Naive thymus-derived CD8-positive, alpha-beta T cell (primary cell): ENCODE measurements at regions not wholly inside any gene's neighbourhood (a gene's known extent, or its start where the extent isn't known, plus 50 kb on each side); places are given as distances from the start of the nearest gene placed in this dataset.

Experiments
- ATAC-seq, 2 donors: fragments of 150-1000 bp; cut with Tn5 transposase in 1 of 2; sonication (Bioruptor Pico), chemical (Tn5 transposase) in 1 of 2; 1 replicate in 1 of 2; 2 replicates in 1 of 2; pipeline ENCODE4 v1.10.0; 2021; ENCODE audit warnings: mild to moderate bottlenecking in 2 of 2, moderate library complexity in 2 of 2
- POLR2A ChIA-PET: fragments of 350-600 bp; sonication (Branson Sonifier 250); formaldehyde crosslinking; loops from one replicate; lab custom pipeline; 2021; ENCODE audit warnings: antibody characterized with exemption; lab: Charles Lee
- DNase-seq, 10 donors: peaks; one replicate each; pipeline versions ENCODE4 v3.0.0 to v3.0.0-alpha.2; 2020 to 2022
- H3K27ac Mint-ChIP-seq, 10 donors: one replicate each; pipeline ENCODE4 v1.8.0; 2020 to 2022; ENCODE audit warnings: mild to moderate bottlenecking in 10 of 10, mixed read lengths in 10 of 10, moderate library complexity in 4 of 10, inconsistent platforms in 1 of 10
- H3K27me3 Mint-ChIP-seq, 5 donors: one replicate each; pipeline ENCODE4 v1.8.0; 2021 to 2022; ENCODE audit warnings: mixed read lengths in 5 of 5
- H3K36me3 Mint-ChIP-seq, 3 donors: one replicate each; pipeline ENCODE4 v1.8.0; 2020 to 2022; ENCODE audit warnings: mixed read lengths in 3 of 3, mild to moderate bottlenecking in 2 of 3, inconsistent platforms in 1 of 3
- H3K4me1 Mint-ChIP-seq, 4 donors: one replicate each; pipeline ENCODE4 v1.8.0; 2021 to 2022; ENCODE audit warnings: mixed read lengths in 4 of 4
- H3K4me3 Mint-ChIP-seq, 10 donors: one replicate each; pipeline ENCODE4 v1.8.0; 2020 to 2022; ENCODE audit warnings: mild to moderate bottlenecking in 10 of 10, mixed read lengths in 10 of 10, moderate library complexity in 6 of 10, inconsistent platforms in 1 of 10
- H3K9me3 Mint-ChIP-seq, 9 donors: one replicate each; pipeline ENCODE4 v1.8.0; 2020 to 2022; ENCODE audit warnings: mixed read lengths in 9 of 9, mild to moderate bottlenecking in 3 of 9, inconsistent platforms in 1 of 9, moderate library complexity in 1 of 9

GRCh38 chr5:39501397-39501796 is 76.6 kb upstream of the DAB2 start:
- no peaks in the 10 kb centered on the region for H3K36me3 Mint-ChIP-seq
- H3K4me3 Mint-ChIP-seq = no peak overlapping the region
- H3K27me3 Mint-ChIP-seq = peaks cover 12 to 30% (median 15%) of the 10 kb centered on the region in 5 donors
- no peaks in the 10 kb centered on the region for H3K4me1 Mint-ChIP-seq
- H3K27ac Mint-ChIP-seq = no peak overlapping the region
- ATAC-seq = no peak
- no peak for DNase-seq
- POLR2A ChIA-PET = no interaction called here
- no peaks in the 10 kb centered on the region for H3K9me3 Mint-ChIP-seq

- H3K4me1 Mint-ChIP-seq = no peaks in the 10 kb centered on the region
- H3K27me3 Mint-ChIP-seq = peaks cover 8 to 28% (median 15%) of the 10 kb centered on the region in 5 donors
- no peak overlapping the region for H3K27ac Mint-ChIP-seq
- H3K9me3 Mint-ChIP-seq = no peaks in the 10 kb centered on the region
- POLR2A ChIA-PET = no interaction called here
- no peaks in the 10 kb centered on the region for H3K36me3 Mint-ChIP-seq
- DNase-seq (no peak), ATAC-seq (no peak)
- no peak overlapping the region for H3K4me3 Mint-ChIP-seq
These were observed 75.9 kb upstream of the DAB2 start for GRCh38 chr5:39500551-39501175.

- no peak overlapping the region for H3K4me3 Mint-ChIP-seq
- POLR2A ChIA-PET = no interaction called here
- H3K4me1 Mint-ChIP-seq = no peaks in the 10 kb centered on the region
- ATAC-seq (no peak), DNase-seq (no peak)
- no peaks in the 10 kb centered on the region for H3K36me3 Mint-ChIP-seq
- H3K27ac Mint-ChIP-seq = no peak overlapping the region
- H3K27me3 Mint-ChIP-seq = peaks cover 2 to 16% (median 9%) of the 10 kb centered on the region in 5 donors
- no peaks in the 10 kb centered on the region for H3K9me3 Mint-ChIP-seq
These were observed 73.6 kb upstream of the DAB2 start for GRCh38 chr5:39498278-39498952.

GRCh38 chr5:39497322-39497721 is 72.5 kb upstream of the DAB2 start:
- no peak overlapping the region for H3K27ac Mint-ChIP-seq
- DNase-seq (no peak), ATAC-seq (no peak)
- no peak overlapping the region for H3K4me3 Mint-ChIP-seq
- POLR2A ChIA-PET = no interaction called here
- H3K9me3 Mint-ChIP-seq = peaks cover 0 to 1% (median 0%) of the 10 kb centered on the region in 9 donors
- no peaks in the 10 kb centered on the region for H3K4me1 Mint-ChIP-seq
- H3K36me3 Mint-ChIP-seq = no peaks in the 10 kb centered on the region
- peaks cover 2 to 16% (median 9%) of the 10 kb centered on the region in 5 donors for H3K27me3 Mint-ChIP-seq

GRCh38 chr5:39495227-39495626 is 70.4 kb upstream of the DAB2 start:
- POLR2A ChIA-PET = no interaction called here
- H3K27me3 Mint-ChIP-seq = peaks cover 0 to 16% (median 8%) of the 10 kb centered on the region in 5 donors
- H3K4me3 Mint-ChIP-seq = no peak overlapping the region

GRCh38 chr5:39494534-39494933 is 69.8 kb upstream of the DAB2 start:
- peaks cover 0 to 8% (median 5%) of the 10 kb centered on the region in 3 donors for H3K36me3 Mint-ChIP-seq
- no peaks in the 10 kb centered on the region for H3K4me1 Mint-ChIP-seq
- no peak for ATAC-seq
- H3K9me3 Mint-ChIP-seq = peaks cover 6 to 29% (median 16%) of the 10 kb centered on the region in 9 donors
- H3K27ac Mint-ChIP-seq = no peak overlapping the region
- peaks cover 0 to 14% (median 8%) of the 10 kb centered on the region in 5 donors for H3K27me3 Mint-ChIP-seq
- POLR2A ChIA-PET = no interaction called here
- no peak overlapping the region for H3K4me3 Mint-ChIP-seq
- DNase-seq = no peak

More at GRCh38 chr5:39495227-39495626, 70.4 kb upstream of the DAB2 start:
- no peak for ATAC-seq
- H3K9me3 Mint-ChIP-seq = peaks cover 0 to 22% (median 12%) of the 10 kb centered on the region in 9 donors
- H3K27ac Mint-ChIP-seq = no peak overlapping the region
- no peak for DNase-seq
- no peaks in the 10 kb centered on the region for H3K4me1 Mint-ChIP-seq
- H3K36me3 Mint-ChIP-seq = peaks cover 0 to 5% (median 0%) of the 10 kb centered on the region in 3 donors

GRCh38 chr5:39494107-39494510 is 69.3 kb upstream of the DAB2 start:
- H3K36me3 Mint-ChIP-seq = peaks cover 0 to 8% (median 7%) of the 10 kb centered on the region in 3 donors
- no peak overlapping the region for H3K27ac Mint-ChIP-seq
- no peaks in the 10 kb centered on the region for H3K4me1 Mint-ChIP-seq
- peaks cover 6 to 29% (median 19%) of the 10 kb centered on the region in 9 donors for H3K9me3 Mint-ChIP-seq
- DNase-seq (no peak), ATAC-seq (no peak)
- H3K27me3 Mint-ChIP-seq = peaks cover 0 to 12% (median 8%) of the 10 kb centered on the region in 5 donors
- POLR2A ChIA-PET = no interaction called here
- no peak overlapping the region for H3K4me3 Mint-ChIP-seq

GRCh38 chr5:39491210-39491609 is 66.4 kb upstream of the DAB2 start:
- Mint-ChIP-seq H3K4me1 (no peaks in the 10 kb centered on the region), H3K4me3 (no peak overlapping the region), H3K9me3 (peaks cover 6 to 29% (median 19%) of the 10 kb centered on the region in 9 donors), H3K36me3 (peaks cover 0 to 8% (median 7%) of the 10 kb centered on the region in 3 donors), H3K27me3 (peaks cover 2 to 10% (median 6%) of the 10 kb centered on the region in 5 donors), H3K27ac (no peak overlapping the region)
- DNase-seq = no peak
- ATAC-seq = no peak
- POLR2A ChIA-PET = no interaction called here

- no peak overlapping the region for H3K27ac Mint-ChIP-seq
- peaks cover 3 to 10% (median 6%) of the 10 kb centered on the region in 5 donors for H3K27me3 Mint-ChIP-seq
- POLR2A ChIA-PET = no interaction called here
- H3K9me3 Mint-ChIP-seq = peaks cover 6 to 29% (median 19%) of the 10 kb centered on the region in 9 donors
- peaks cover 0 to 8% (median 7%) of the 10 kb centered on the region in 3 donors for H3K36me3 Mint-ChIP-seq
- ATAC-seq (no peak), DNase-seq (no peak)
- H3K4me3 Mint-ChIP-seq = no peak overlapping the region
- no peaks in the 10 kb centered on the region for H3K4me1 Mint-ChIP-seq
These were observed 64.5 kb upstream of the DAB2 start for GRCh38 chr5:39489263-39489662.

GRCh38 chr5:39486790-39487189 is 62.0 kb upstream of the DAB2 start:
- H3K4me3 Mint-ChIP-seq = no peak overlapping the region
- peaks cover 6 to 23% (median 17%) of the 10 kb centered on the region in 9 donors for H3K9me3 Mint-ChIP-seq
- POLR2A ChIA-PET = no interaction called here

GRCh38 chr5:39486361-39486760 is 61.6 kb upstream of the DAB2 start:
- no peaks in the 10 kb centered on the region for H3K4me1 Mint-ChIP-seq
- H3K27me3 Mint-ChIP-seq = peaks cover 4 to 10% (median 6%) of the 10 kb centered on the region in 5 donors
- peaks cover 5 to 20% (median 15%) of the 10 kb centered on the region in 9 donors for H3K9me3 Mint-ChIP-seq
- no peak overlapping the region for H3K4me3 Mint-ChIP-seq
- peaks cover 0 to 8% (median 7%) of the 10 kb centered on the region in 3 donors for H3K36me3 Mint-ChIP-seq
- no peak for ATAC-seq
- no peak for DNase-seq
- POLR2A ChIA-PET = no interaction called here
- H3K27ac Mint-ChIP-seq = no peak overlapping the region

More at GRCh38 chr5:39486790-39487189, 62.0 kb upstream of the DAB2 start:
- Mint-ChIP-seq H3K27ac (no peak overlapping the region), H3K27me3 (peaks cover 4 to 10% (median 6%) of the 10 kb centered on the region in 5 donors), H3K36me3 (peaks cover 0 to 8% (median 7%) of the 10 kb centered on the region in 3 donors), H3K4me1 (no peaks in the 10 kb centered on the region)
- no peak for DNase-seq
- ATAC-seq = no peak

- ATAC-seq (no peak), DNase-seq (no peak)
- Mint-ChIP-seq H3K9me3 (peaks cover 0 to 8% (median 7%) of the 10 kb centered on the region in 9 donors), H3K4me3 (no peak overlapping the region), H3K36me3 (peaks cover 0 to 7% (median 4%) of the 10 kb centered on the region in 3 donors), H3K4me1 (no peaks in the 10 kb centered on the region), H3K27ac (no peak overlapping the region), H3K27me3 (peaks cover 5 to 11% (median 8%) of the 10 kb centered on the region in 5 donors)
- POLR2A ChIA-PET = no interaction called here
These were observed 60.3 kb upstream of the DAB2 start for GRCh38 chr5:39485079-39485478.

GRCh38 chr5:39484673-39485072 is 59.9 kb upstream of the DAB2 start:
- POLR2A ChIA-PET = no interaction called here
- H3K27me3 Mint-ChIP-seq = peaks cover 4 to 12% (median 8%) of the 10 kb centered on the region in 5 donors
- DNase-seq (no peak), ATAC-seq (no peak)
- H3K4me3 Mint-ChIP-seq = no peak overlapping the region
- peaks cover 0 to 3% (median 0%) of the 10 kb centered on the region in 3 donors for H3K36me3 Mint-ChIP-seq
- H3K4me1 Mint-ChIP-seq = no peaks in the 10 kb centered on the region
- peaks cover 0 to 5% (median 3%) of the 10 kb centered on the region in 9 donors for H3K9me3 Mint-ChIP-seq
- no peak overlapping the region for H3K27ac Mint-ChIP-seq
